ENCODE measurements at regions not wholly inside any gene's neighbourhood (a gene's known extent, or its start where the extent isn't known, plus 50 kb on each side); places are given as distances from the start of the nearest gene placed in this dataset.

- Histone ChIP-seq H3K27ac (no peak overlapping the region), H3K36me3 (no peaks in the 10 kb centered on the region), H3K27me3 (no peaks in the 10 kb centered on the region), H3K4me3 (no peak overlapping the region), H3K4me1 (peaks cover 0 to 7% (median 0%) of the 10 kb centered on the region in 12 donors), H3K9me3 (no peaks in the 10 kb centered on the region)
- TF ChIP-seq, protein P1, sequence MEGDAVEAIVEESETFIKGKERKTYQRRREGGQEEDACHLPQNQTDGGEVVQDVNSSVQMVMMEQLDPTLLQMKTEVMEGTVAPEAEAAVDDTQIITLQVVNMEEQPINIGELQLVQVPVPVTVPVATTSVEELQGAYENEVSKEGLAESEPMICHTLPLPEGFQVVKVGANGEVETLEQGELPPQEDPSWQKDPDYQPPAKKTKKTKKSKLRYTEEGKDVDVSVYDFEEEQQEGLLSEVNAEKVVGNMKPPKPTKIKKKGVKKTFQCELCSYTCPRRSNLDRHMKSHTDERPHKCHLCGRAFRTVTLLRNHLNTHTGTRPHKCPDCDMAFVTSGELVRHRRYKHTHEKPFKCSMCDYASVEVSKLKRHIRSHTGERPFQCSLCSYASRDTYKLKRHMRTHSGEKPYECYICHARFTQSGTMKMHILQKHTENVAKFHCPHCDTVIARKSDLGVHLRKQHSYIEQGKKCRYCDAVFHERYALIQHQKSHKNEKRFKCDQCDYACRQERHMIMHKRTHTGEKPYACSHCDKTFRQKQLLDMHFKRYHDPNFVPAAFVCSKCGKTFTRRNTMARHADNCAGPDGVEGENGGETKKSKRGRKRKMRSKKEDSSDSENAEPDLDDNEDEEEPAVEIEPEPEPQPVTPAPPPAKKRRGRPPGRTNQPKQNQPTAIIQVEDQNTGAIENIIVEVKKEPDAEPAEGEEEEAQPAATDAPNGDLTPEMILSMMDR (IDR thresholded peaks at IDR 0.05) = no peak
- TF ChIP-seq POLR2A (IDR thresholded peaks at IDR 0.05) = no peak
- ATAC-seq (no peak), DNase-seq (no peak)
- intact Hi-C loops (cut with DNase I) = no loop called here
- WGBS, 4 donors = 68 to 88% (median 74%) methylated on average over 3 of the region's 3 CpGs
Observed at GRCh38 chr13:108084840-108085239, 130.5 kb downstream of the LIG4 start.

- no peak for DNase-seq
- 25 to 58% (median 25%) methylated on average over 2 of the region's 2 CpGs for WGBS, 4 donors
Observed at GRCh38 chr13:108083056-108083455, 132.3 kb downstream of the LIG4 start.

GRCh38 chr13:108082481-108082880 is 132.9 kb downstream of the LIG4 start:
- no peak overlapping the region for H3K4me3 ChIP-seq
- 80 to 89% (median 88%) methylated on average over 4 of the region's 4 CpGs for WGBS, 4 donors
- H3K36me3 ChIP-seq = no peaks in the 10 kb centered on the region
- DNase-seq (no peak), ATAC-seq (no peak)
- H3K27me3 ChIP-seq = no peaks in the 10 kb centered on the region
- TF ChIP-seq POLR2A (IDR thresholded peaks at IDR 0.05) = no peak
- TF ChIP-seq, protein P1 (IDR thresholded peaks at IDR 0.05) = no peak
- peaks cover 0 to 9% (median 0%) of the 10 kb centered on the region in 12 donors for H3K9me3 ChIP-seq
- no peak overlapping the region for H3K27ac ChIP-seq
- peaks cover 0 to 6% (median 0%) of the 10 kb centered on the region in 12 donors for H3K4me1 ChIP-seq
- intact Hi-C loops (cut with DNase I) = no loop called here

More at GRCh38 chr13:108083056-108083455, 132.3 kb downstream of the LIG4 start:
- intact Hi-C loops (cut with DNase I) = no loop called here
- Histone ChIP-seq H3K27ac (no peak overlapping the region), H3K4me3 (no peak overlapping the region), H3K36me3 (no peaks in the 10 kb centered on the region), H3K4me1 (peaks cover 0 to 7% (median 0%) of the 10 kb centered on the region in 12 donors), H3K9me3 (peaks cover 0 to 5% (median 0%) of the 10 kb centered on the region in 12 donors), H3K27me3 (no peaks in the 10 kb centered on the region)
- TF ChIP-seq POLR2A (IDR thresholded peaks at IDR 0.05) = no peak
- TF ChIP-seq, protein P1 (IDR thresholded peaks at IDR 0.05) = no peak
- ATAC-seq = no peak

DNA sequence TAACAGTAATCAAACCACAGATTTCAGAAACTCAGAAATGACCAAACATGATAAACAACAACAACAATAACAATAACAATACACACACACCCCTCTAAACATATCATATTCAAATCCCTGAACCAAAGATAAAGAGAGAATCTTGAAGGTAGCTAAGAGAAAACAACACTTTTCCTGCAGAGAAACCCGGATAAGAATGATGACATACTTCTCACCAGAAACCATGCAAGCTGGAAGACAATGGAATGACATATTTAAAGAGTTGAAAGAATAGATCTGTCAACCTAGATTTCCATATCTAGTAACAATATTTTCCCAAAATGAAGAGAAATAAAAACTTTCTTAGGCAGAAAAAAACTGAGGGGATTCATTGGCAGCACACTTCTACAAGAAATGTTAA is 138.1 kb downstream of the LIG4 start:
- Histone ChIP-seq H3K36me3 (no peaks in the 10 kb centered on the region), H3K9me3 (peaks cover 0 to 23% (median 0%) of the 10 kb centered on the region in 12 donors), H3K27ac (no peak overlapping the region), H3K4me1 (no peaks in the 10 kb centered on the region), H3K4me3 (no peak overlapping the region), H3K27me3 (no peaks in the 10 kb centered on the region)
- TF ChIP-seq, protein P1 (IDR thresholded peaks at IDR 0.05) = no peak
- no peak for TF ChIP-seq POLR2A (IDR thresholded peaks at IDR 0.05)
- no peak for DNase-seq
- WGBS, 4 donors = 73 to 93% (median 82%) methylated on average over 1 of the region's 1 CpG
- no peak for ATAC-seq
- intact Hi-C loops (cut with DNase I) = no loop called here
